ENCODE measurements at regions not wholly inside any gene's neighbourhood (a gene's known extent, or its start where the extent isn't known, plus 50 kb on each side); places are given as distances from the start of the nearest gene placed in this dataset.
A peak's percentile ranks its signal among the peaks of the same experiment; 100 is the strongest.

- no peak for DNase-seq (ENCODE audit: low read depth in 2 of 2)
These were observed 297.1 kb upstream of the C9orf72 start for GRCh38 chr9:27870404-27870803.

- no peak for DNase-seq (ENCODE audit: low read depth in 2 of 2)
These were observed 306.9 kb upstream of the C9orf72 start for GRCh38 chr9:27880156-27880555.

- no peak for DNase-seq (ENCODE audit: low read depth in 2 of 2)
These were observed 307.4 kb upstream of the C9orf72 start for GRCh38 chr9:27880635-27881034.

GRCh38 chr9:27888661-27889295, 315.5 kb upstream of the C9orf72 start:
- no peak for DNase-seq (ENCODE audit: low read depth in 2 of 2)

- no peak for DNase-seq (ENCODE audit: low read depth in 2 of 2)
These were observed 351.2 kb upstream of the C9orf72 start for GRCh38 chr9:27924502-27924901.

GRCh38 chr9:27925815-27926214, 352.5 kb upstream of the C9orf72 start:
- no peak for DNase-seq (ENCODE audit: low read depth in 2 of 2)

- no peak for DNase-seq (ENCODE audit: low read depth in 2 of 2)
These were observed 356.6 kb upstream of the C9orf72 start for GRCh38 chr9:27929841-27930240.

GRCh38 chr9:27933210-27934025, 360.1 kb upstream of the C9orf72 start:
- no peak for DNase-seq (ENCODE audit: low read depth in 2 of 2)

GRCh38 chr9:27934471-27934870, 361.2 kb upstream of the C9orf72 start:
- DNase-seq (ENCODE audit: low read depth in 2 of 2) = no peak

- DNase-seq (ENCODE audit: low read depth in 2 of 2) = no peak
These were observed 365.9 kb upstream of the C9orf72 start for GRCh38 chr9:27939186-27939585.

GRCh38 chr9:27940535-27940934, 367.3 kb upstream of the C9orf72 start:
- DNase-seq (ENCODE audit: low read depth in 2 of 2) = no peak

GRCh38 chr9:27943501-27943900, 370.2 kb upstream of the C9orf72 start:
- no peak for DNase-seq (ENCODE audit: low read depth in 2 of 2)

- DNase-seq (ENCODE audit: low read depth in 2 of 2) = no peak
These were observed 372.1 kb upstream of the C9orf72 start for GRCh38 chr9:27945386-27945785.

- no peak for DNase-seq (ENCODE audit: low read depth in 2 of 2)
These were observed 377.1 kb upstream of the C9orf72 start for GRCh38 chr9:27950382-27950781.

GRCh38 chr9:27954858-27955257, 381.6 kb upstream of the C9orf72 start:
- DNase-seq (ENCODE audit: low read depth in 2 of 2) = no peak

- DNase-seq (ENCODE audit: low read depth in 2 of 2) = no peak
These were observed 390.6 kb upstream of the C9orf72 start for GRCh38 chr9:27963836-27964235.

GRCh38 chr9:27967210-27967609, 393.9 kb upstream of the C9orf72 start:
- DNase-seq (ENCODE audit: low read depth in 2 of 2) = no peak

GRCh38 chr9:27977931-27978330, 404.6 kb upstream of the C9orf72 start:
- DNase-seq (ENCODE audit: low read depth in 2 of 2) = no peak

GRCh38 chr9:27985714-27986113, 412.4 kb upstream of the C9orf72 start:
- no peak for DNase-seq (ENCODE audit: low read depth in 2 of 2)

- no peak for DNase-seq (ENCODE audit: low read depth in 2 of 2)
These were observed 417.2 kb upstream of the C9orf72 start for GRCh38 chr9:27990524-27990923.

- DNase-seq (ENCODE audit: low read depth in 2 of 2) = no peak
These were observed 417.9 kb upstream of the C9orf72 start for GRCh38 chr9:27991221-27991620.

GRCh38 chr9:28001096-28001495, 427.8 kb upstream of the C9orf72 start:
- no peak for DNase-seq (ENCODE audit: low read depth in 2 of 2)

- peak; percentile 14 to 69 for DNase-seq (ENCODE audit: low read depth in 2 of 2)
These were observed 431.6 kb upstream of the C9orf72 start for GRCh38 chr9:28004900-28005299.
